GM23338 (cell line): ENCODE measurements at regions not wholly inside any gene's neighbourhood (a gene's known extent, or its start where the extent isn't known, plus 50 kb on each side); places are given as distances from the start of the nearest gene placed in this dataset.

Source experiments
- EZH2 ChIP-seq: fragments of 200-600 bp; sonication (generic); IDR thresholded peaks from one replicate; pipeline ENCODE4 v1.8.0; 2017; ENCODE audit warnings: antibody characterized with exemption, mild to moderate bottlenecking, low read depth; ENCODE audit not compliant: unreplicated experiment
- JUNB ChIP-seq: IDR thresholded peaks from one replicate; pipeline ENCODE4 v1.6.1; 2016; ENCODE audit warnings: antibody characterized with exemption; ENCODE audit not compliant: unreplicated experiment
- POLR2AphosphoS5 ChIP-seq: IDR thresholded peaks from 2 replicates; pipeline ENCODE4 v1.6.1; 2016; ENCODE audit warnings: antibody characterized with exemption, low read depth
- TF ChIP-seq, protein P1 (sequence below), 2 experiments: fragments of 200-600 bp in 1 of 2; sonication (generic) in 1 of 2; conservative IDR thresholded peaks; 2 replicates each; pipeline versions ENCODE4 v1.5.1 to v1.6.1; 2016 to 2017; ENCODE audit warnings: antibody characterized with exemption in 2 of 2, low read depth in 2 of 2, mild to moderate bottlenecking in 2 of 2, moderate library complexity in 1 of 2

DNA sequence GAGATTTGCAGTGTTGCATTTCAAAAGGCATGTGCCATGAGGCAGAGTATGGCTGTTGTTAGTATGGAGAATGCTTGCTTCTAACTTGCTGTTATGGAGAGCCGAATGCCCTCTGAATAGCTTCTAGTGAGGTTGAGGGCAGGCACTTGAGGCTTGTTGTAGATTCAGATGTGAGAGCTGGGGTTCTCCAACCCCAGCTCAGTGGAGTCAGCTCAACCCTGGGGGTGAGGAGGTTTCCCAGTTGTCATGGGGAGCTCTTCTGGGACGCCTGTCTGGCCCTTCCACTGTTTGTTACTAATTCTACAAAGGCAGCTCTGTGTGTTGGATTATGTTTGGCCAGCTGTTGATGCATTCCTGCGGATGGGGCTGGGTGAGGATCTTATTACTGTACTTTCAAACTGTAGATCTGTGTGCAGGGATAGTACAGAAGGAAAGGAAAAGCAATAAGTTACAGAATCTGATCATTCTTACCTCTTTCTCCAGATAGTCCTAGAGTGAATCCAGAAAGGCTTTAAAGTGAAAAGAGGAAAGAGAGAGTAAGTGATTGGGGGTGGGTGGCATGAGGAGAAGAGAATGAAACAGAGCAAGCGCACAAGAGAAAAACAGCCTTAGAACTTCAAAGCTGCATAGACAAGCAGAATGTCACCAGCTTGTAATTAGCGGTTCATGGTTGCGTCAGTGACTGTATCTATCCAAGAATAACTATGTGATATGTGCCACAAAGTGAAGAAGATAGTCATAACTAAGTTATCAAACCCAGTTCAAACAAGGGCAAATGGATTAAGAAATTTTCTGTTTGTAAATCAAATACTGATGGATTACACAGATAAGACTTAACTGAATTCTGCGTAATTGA lies 148.7 kb downstream of the PRL start:
- TF ChIP-seq, protein P1, sequence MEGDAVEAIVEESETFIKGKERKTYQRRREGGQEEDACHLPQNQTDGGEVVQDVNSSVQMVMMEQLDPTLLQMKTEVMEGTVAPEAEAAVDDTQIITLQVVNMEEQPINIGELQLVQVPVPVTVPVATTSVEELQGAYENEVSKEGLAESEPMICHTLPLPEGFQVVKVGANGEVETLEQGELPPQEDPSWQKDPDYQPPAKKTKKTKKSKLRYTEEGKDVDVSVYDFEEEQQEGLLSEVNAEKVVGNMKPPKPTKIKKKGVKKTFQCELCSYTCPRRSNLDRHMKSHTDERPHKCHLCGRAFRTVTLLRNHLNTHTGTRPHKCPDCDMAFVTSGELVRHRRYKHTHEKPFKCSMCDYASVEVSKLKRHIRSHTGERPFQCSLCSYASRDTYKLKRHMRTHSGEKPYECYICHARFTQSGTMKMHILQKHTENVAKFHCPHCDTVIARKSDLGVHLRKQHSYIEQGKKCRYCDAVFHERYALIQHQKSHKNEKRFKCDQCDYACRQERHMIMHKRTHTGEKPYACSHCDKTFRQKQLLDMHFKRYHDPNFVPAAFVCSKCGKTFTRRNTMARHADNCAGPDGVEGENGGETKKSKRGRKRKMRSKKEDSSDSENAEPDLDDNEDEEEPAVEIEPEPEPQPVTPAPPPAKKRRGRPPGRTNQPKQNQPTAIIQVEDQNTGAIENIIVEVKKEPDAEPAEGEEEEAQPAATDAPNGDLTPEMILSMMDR (conservative IDR thresholded peaks at IDR 0.05; ENCODE audit: low read depth in 2 of 2) = no peak
- TF ChIP-seq POLR2AphosphoS5 = no peak
- TF ChIP-seq EZH2 = no peak
- no peak for TF ChIP-seq JUNB
